H54 (cell line): ENCODE measurements at regions not wholly inside any gene's neighbourhood (a gene's known extent, or its start where the extent isn't known, plus 50 kb on each side); places are given as distances from the start of the nearest gene placed in this dataset.

Experiments used
- DNase-seq: peaks from one replicate; pipeline ENCODE4 v3.0.0; 2011; ENCODE audit warnings: low spot score, mixed read lengths; ENCODE audit not compliant: insufficient read length
- FAIRE-seq: peaks from 3 replicates; lab custom pipeline; 2011; peaks lifted over from hg19 to GRCh38; lab: Jason Lieb, UNC
- POLR2A ChIP-seq: IDR thresholded peaks from 2 replicates; pipeline ENCODE4 v1.6.1; 2011; ENCODE audit warnings: low read depth, mild to moderate bottlenecking, low read length

- no peak for FAIRE-seq
- DNase-seq: no peak
These were observed 643.6 kb downstream of the HS3ST4 start for GRCh38 chr16:26335236-26335853.

DNA sequence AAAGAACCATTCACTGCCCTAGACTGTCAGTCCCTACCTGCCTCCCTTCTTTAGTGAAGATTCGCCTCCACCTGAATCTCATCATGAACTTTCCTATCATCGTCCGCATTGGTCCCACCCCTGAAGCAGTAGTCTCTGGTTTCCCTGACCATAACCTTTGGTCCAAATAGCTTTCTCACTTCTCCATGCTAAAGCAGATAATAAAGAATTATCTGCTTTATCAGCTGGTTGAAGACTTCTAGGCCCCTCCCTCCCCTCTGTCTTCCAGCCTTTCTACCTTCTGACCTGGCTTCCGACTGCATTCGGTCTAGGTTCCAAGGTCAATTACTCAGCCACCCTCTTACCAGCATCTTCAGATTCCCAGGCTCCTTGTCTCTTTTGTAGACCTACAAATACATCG lies 650.9 kb downstream of the HS3ST4 start:
- no peak for FAIRE-seq
- no peak for TF ChIP-seq POLR2A

More at GRCh38 chr16:26335236-26335853, 643.6 kb downstream of the HS3ST4 start:
- no peak for TF ChIP-seq POLR2A

DNA sequence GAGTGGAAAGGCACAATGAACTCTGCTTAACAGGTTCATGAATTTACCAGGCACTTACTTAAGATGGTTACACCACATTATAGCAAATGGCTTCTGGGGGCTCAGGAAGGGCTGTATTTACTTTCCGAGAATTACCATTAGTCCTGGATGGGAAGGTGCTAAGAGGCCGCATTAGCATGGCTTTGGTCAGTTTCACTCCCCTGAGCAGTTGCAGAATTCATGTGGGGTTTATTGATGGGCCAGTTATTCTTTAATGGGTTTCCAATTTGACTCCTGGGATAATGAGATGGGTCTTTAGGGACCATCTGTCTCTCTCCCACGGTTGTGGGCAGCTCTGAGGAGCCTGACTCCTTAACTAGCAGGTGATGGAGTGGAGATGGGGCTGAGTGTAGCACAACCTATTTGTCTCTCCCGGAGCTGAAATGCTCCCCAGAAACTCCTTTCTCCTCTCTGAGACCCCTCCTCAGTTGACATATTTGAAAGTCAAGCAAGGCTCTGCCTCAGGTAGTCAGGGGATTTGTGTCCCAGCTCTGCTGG lies 652.5 kb downstream of the HS3ST4 start:
- no peak for FAIRE-seq
- no peak for TF ChIP-seq POLR2A
- DNase-seq: no peak

More for the DNA sequence above, 650.9 kb downstream of the HS3ST4 start:
- DNase-seq: no peak

- DNase-seq (no peak), FAIRE-seq (no peak)
- TF ChIP-seq POLR2A: no peak
These were observed 653.2 kb downstream of the HS3ST4 start for GRCh38 chr16:26344976-26345375.

DNA sequence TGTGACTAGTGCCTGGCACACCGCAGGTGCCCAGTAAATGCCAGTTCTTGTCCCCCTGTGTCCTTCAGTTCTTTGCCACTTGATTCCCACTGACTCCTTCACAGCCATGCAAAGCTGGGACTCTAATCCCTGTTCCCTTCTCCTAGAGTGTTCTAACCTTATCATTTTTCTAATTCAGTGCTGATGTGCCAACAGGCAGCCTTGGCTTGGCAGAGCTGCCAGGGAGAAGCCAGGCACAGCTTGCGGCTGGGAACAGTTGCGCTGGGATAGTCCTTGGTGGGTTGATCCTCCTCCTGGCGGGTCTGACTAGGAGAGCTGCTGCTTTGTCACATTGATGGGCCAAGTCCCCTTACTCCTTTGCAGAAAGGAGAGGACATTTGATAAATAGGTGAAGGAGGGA lies 654.2 kb downstream of the HS3ST4 start:
- FAIRE-seq (no peak), DNase-seq (no peak)
- TF ChIP-seq POLR2A: no peak

DNA sequence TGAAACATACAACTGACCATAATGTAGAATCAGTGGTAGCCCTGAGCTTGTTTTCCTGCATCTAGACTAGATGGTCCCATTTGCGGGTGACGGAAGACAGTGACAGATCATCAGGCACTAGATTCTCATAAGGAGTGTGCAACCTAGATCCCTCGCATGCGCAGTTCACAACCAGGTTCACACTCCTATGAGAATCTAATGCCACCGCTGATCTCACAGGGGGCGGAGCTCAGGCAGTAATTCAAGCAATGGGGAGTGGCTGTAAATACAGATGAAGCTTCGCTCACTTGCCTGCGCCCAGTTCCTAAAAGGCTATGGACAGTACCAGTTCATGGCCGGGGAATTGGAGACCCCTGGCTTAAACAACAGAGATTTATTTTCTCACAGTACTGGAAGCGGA lies 656.3 kb downstream of the HS3ST4 start:
- TF ChIP-seq POLR2A: no peak
- no peak for DNase-seq
- FAIRE-seq: no peak

DNA sequence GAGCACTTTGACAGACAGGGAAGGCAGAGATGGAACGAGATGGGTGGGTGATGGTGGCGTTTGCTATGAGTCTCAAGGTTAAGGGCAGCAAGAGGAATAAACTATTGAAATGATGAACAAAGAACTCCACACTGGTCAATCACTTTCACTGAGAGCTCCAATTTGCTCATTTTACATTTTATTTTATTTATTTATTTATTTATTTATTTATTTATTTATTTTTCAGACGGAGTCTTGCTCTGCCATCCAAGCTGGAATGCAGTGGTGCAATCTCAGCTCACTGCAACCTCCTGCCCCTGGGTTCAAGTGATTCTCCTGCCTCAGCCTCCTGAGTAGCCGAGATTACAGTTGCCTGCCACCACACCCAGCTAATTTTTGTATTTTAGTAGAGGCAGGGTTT lies 669.1 kb downstream of the HS3ST4 start:
- no peak for FAIRE-seq
- DNase-seq: no peak
- no peak for TF ChIP-seq POLR2A

GRCh38 chr16:26363581-26363980 lies 671.8 kb downstream of the HS3ST4 start:
- FAIRE-seq (no peak), DNase-seq (no peak)
- TF ChIP-seq POLR2A: no peak

DNA sequence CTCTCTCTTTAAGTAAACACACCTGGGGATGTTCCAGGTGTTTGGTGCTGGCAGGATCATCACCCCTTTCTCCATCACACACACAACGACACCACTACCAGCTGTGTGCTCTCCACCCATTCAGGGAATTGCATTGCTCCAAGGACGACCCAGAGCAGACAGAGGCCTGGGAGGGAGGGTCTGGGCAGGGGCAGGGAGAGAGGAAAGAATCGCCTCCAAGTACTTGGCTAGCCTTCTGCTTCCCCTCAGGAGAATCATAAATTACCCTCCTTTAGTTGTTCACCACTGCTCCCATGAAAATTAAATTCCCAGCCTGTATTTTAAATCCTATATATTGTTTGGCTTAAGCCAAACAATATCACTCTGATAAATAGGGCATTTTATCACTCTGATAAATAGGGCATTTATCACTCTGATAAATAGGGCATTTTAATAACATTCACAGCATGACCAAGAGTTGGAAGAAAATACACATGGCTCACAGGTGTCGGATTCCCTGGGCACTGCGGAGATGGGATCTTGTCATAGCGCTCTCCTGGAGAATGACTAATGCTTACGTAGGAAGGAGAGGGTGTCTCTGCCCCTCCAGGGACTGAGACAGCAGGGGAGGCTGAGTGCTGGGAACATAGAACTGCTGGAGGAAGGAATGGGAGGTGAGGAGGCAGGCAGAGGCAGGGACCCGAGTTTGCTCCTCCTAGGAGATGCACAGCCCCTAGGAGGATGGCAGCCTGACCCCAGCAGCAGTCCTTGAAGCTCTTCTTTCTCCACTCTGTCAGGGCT lies 673.6 kb downstream of the HS3ST4 start:
- FAIRE-seq (no peak), DNase-seq (no peak)
- no peak for TF ChIP-seq POLR2A

GRCh38 chr16:26371349-26371869 lies 679.6 kb downstream of the HS3ST4 start:
- FAIRE-seq: no peak

GRCh38 chr16:26374279-26374925 lies 682.6 kb downstream of the HS3ST4 start:
- FAIRE-seq (no peak), DNase-seq (no peak)
- no peak for TF ChIP-seq POLR2A

More at GRCh38 chr16:26371349-26371869, 679.6 kb downstream of the HS3ST4 start:
- TF ChIP-seq POLR2A: no peak
- DNase-seq: no peak

- TF ChIP-seq POLR2A: no peak
- no peak for DNase-seq
These were observed 684.1 kb upstream of the C16orf82 start for GRCh38 chr16:26382586-26382985.

DNA sequence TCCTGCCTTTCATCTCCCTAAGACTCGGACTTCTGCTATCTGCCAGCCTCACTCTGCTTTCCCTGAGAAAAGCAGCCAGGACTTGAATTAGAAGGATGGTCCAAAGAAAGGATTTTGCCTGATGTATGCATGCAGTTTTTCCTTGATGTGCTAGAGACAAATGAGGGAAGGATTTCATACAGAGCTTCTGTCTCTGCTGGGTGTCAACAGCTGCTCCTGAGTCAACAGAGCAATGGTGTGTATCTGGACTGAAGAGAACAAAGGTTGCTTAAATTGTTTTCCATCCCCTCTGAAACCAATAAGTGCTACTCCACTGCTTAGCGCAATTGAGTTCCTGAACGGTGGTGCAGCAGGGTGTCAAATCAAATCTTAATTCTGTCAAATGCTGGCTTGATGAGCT lies 680.6 kb upstream of the C16orf82 start:
- DNase-seq (no peak), FAIRE-seq (no peak)
- TF ChIP-seq POLR2A: no peak

More at GRCh38 chr16:26382586-26382985, 684.1 kb upstream of the C16orf82 start:
- FAIRE-seq: no peak

DNA sequence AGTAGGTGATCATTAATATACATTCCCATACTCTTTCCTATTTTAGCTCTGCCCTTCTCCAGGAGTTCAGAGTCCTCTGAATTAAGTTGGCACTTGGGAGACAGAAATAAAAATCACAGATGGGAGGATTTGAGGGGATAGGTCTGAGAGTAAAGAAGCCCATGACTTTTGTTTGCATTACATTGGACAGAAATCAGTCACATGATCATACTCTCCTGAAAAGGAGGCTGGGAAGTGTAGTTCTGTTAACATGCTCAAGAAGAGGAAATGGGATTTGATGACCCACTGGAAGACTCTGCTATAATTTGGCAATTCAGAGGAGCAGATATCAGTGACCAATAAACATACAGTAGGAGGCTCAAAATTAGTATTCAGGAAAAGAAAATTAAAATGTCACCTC lies 674.9 kb upstream of the C16orf82 start:
- FAIRE-seq (no peak), DNase-seq (no peak)
- TF ChIP-seq POLR2A: no peak
